ENCODE measurements at regions not wholly inside any gene's neighbourhood (a gene's known extent, or its start where the extent isn't known, plus 50 kb on each side); places are given as distances from the start of the nearest gene placed in this dataset.

- TF ChIP-seq POLR2A (IDR thresholded peaks at IDR 0.05), result no peak
- TF ChIP-seq POLR2AphosphoS5 (IDR thresholded peaks at IDR 0.05), result no peak
- TF ChIP-seq, protein P1, sequence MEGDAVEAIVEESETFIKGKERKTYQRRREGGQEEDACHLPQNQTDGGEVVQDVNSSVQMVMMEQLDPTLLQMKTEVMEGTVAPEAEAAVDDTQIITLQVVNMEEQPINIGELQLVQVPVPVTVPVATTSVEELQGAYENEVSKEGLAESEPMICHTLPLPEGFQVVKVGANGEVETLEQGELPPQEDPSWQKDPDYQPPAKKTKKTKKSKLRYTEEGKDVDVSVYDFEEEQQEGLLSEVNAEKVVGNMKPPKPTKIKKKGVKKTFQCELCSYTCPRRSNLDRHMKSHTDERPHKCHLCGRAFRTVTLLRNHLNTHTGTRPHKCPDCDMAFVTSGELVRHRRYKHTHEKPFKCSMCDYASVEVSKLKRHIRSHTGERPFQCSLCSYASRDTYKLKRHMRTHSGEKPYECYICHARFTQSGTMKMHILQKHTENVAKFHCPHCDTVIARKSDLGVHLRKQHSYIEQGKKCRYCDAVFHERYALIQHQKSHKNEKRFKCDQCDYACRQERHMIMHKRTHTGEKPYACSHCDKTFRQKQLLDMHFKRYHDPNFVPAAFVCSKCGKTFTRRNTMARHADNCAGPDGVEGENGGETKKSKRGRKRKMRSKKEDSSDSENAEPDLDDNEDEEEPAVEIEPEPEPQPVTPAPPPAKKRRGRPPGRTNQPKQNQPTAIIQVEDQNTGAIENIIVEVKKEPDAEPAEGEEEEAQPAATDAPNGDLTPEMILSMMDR (IDR thresholded peaks at IDR 0.05), result no peak
Measured at GRCh38 chr11:129292771-129293170, 82.9 kb upstream of the BARX2 start.

Data from prostate gland (tissue), 2 donors.